IPS-20b (cell line): ENCODE measurements at regions not wholly inside any gene's neighbourhood (a gene's known extent, or its start where the extent isn't known, plus 50 kb on each side); places are given as distances from the start of the nearest gene placed in this dataset.
"Not testable (repeated sequence)": the region's sequence is repeated elsewhere in the genome, so short reads cannot be mapped to it uniquely, and the experiment has no call there.

Experiments
- H3K27ac ChIP-seq: one replicate; pipeline ENCODE4 v1.5.1; 2013; ENCODE audit warnings: low read length
- H3K27me3 ChIP-seq: 2 replicates; pipeline ENCODE4 v1.6.1; 2013; ENCODE audit warnings: mild to moderate bottlenecking, low read length, inconsistent platforms; ENCODE audit not compliant: insufficient read depth
- H3K36me3 ChIP-seq: 2 replicates; pipeline ENCODE4 v1.6.1; 2013; ENCODE audit warnings: low read depth, mild to moderate bottlenecking, inconsistent platforms, low read length, moderate library complexity; ENCODE audit not compliant: insufficient read depth
- H3K4me1 ChIP-seq: 2 replicates; pipeline ENCODE4 v1.6.1; 2013; ENCODE audit warnings: mild to moderate bottlenecking, control low read depth, inconsistent platforms, low read length, moderate library complexity; ENCODE audit not compliant: insufficient read depth
- H3K4me3 ChIP-seq: 2 replicates; pipeline ENCODE4 v1.5.1; 2013; ENCODE audit warnings: mild to moderate bottlenecking, low read length, inconsistent platforms
- H3K9ac ChIP-seq: 2 replicates; pipeline ENCODE4 v1.6.1; 2013; ENCODE audit warnings: low read depth, mild to moderate bottlenecking, inconsistent platforms, low read length, moderate library complexity
- H3K9me3 ChIP-seq: 2 replicates; pipeline ENCODE4 v1.6.1; 2013; ENCODE audit warnings: mild to moderate bottlenecking, low read depth, low read length, inconsistent platforms; ENCODE audit not compliant: insufficient read depth

- H3K9ac ChIP-seq = no peak overlapping the region
- H3K4me1 ChIP-seq = no peaks in the 10 kb centered on the region; the same call in 1 of the 2 replicates
- H3K27me3 ChIP-seq = no peaks in the 10 kb centered on the region
- no peak overlapping the region for H3K27ac ChIP-seq
- no peak overlapping the region for H3K4me3 ChIP-seq
- H3K36me3 ChIP-seq = no peaks in the 10 kb centered on the region
- H3K9me3 ChIP-seq = no peaks in the 10 kb centered on the region
Measured at GRCh38 chrX:40871385-40872082, 136.2 kb upstream of the MED14 start.

- Histone ChIP-seq H3K27me3 (no peaks in the 10 kb centered on the region), H3K4me3 (no peak overlapping the region), H3K27ac (no peak overlapping the region), H3K36me3 (no peaks in the 10 kb centered on the region), H3K4me1 (no peaks in the 10 kb centered on the region; the same call in 1 of the 2 replicates), H3K9ac (no peak overlapping the region), H3K9me3 (no peaks in the 10 kb centered on the region)
Measured at GRCh38 chrX:40872351-40872750, 137.0 kb upstream of the MED14 start.

- no peaks in the 10 kb centered on the region for H3K9me3 ChIP-seq
- no peak overlapping the region for H3K9ac ChIP-seq
- no peak overlapping the region for H3K4me3 ChIP-seq
- no peak overlapping the region for H3K27ac ChIP-seq
- no peaks in the 10 kb centered on the region for H3K36me3 ChIP-seq
- H3K4me1 ChIP-seq = peaks cover 6% of the 10 kb centered on the region; the same call in 1 of the 2 replicates
- H3K27me3 ChIP-seq = no peaks in the 10 kb centered on the region
Measured at GRCh38 chrX:40875476-40875875, 140.1 kb upstream of the MED14 start.

- H3K36me3 ChIP-seq = no peaks in the 10 kb centered on the region
- no peaks in the 10 kb centered on the region for H3K9me3 ChIP-seq
- no peak overlapping the region for H3K4me3 ChIP-seq
- no peaks in the 10 kb centered on the region for H3K27me3 ChIP-seq
- H3K27ac ChIP-seq = peak overlapping the region; percentile 65
- H3K9ac ChIP-seq = peak overlapping the region; percentile 39; the same call in 1 of the 2 replicates
- peaks cover 6% of the 10 kb centered on the region; the same call in 1 of the 2 replicates for H3K4me1 ChIP-seq
Measured at GRCh38 chrX:40877887-40878286, 142.5 kb upstream of the MED14 start.

- Histone ChIP-seq H3K4me3 (no peak overlapping the region), H3K9me3 (no peaks in the 10 kb centered on the region), H3K27me3 (no peaks in the 10 kb centered on the region), H3K4me1 (peaks cover 6% of the 10 kb centered on the region; the same call in 1 of the 2 replicates), H3K36me3 (no peaks in the 10 kb centered on the region), H3K27ac (no peak overlapping the region), H3K9ac (peak overlapping the region; percentile 39; the same call in 1 of the 2 replicates)
Measured at GRCh38 chrX:40878766-40879165, 143.4 kb upstream of the MED14 start.

GRCh38 chrX:40879172-40879571 is 143.8 kb upstream of the MED14 start:
- H3K4me3 ChIP-seq, H3K4me1 ChIP-seq, H3K9ac ChIP-seq, H3K36me3 ChIP-seq, H3K27ac ChIP-seq, H3K9me3 ChIP-seq, H3K27me3 ChIP-seq: not testable (repeated sequence)

- H3K4me3 ChIP-seq = no peak overlapping the region
- no peaks in the 10 kb centered on the region for H3K27me3 ChIP-seq
- H3K4me1 ChIP-seq = peaks cover 6% of the 10 kb centered on the region; the same call in 1 of the 2 replicates
- no peak overlapping the region for H3K27ac ChIP-seq
- no peak overlapping the region for H3K9ac ChIP-seq
- no peaks in the 10 kb centered on the region for H3K9me3 ChIP-seq
- no peaks in the 10 kb centered on the region for H3K36me3 ChIP-seq
Measured at GRCh38 chrX:40880712-40881111, 145.4 kb upstream of the MED14 start.

- no peaks in the 10 kb centered on the region for H3K36me3 ChIP-seq
- H3K4me3 ChIP-seq = no peak overlapping the region
- no peaks in the 10 kb centered on the region for H3K27me3 ChIP-seq
- no peak overlapping the region for H3K27ac ChIP-seq
- H3K4me1 ChIP-seq = peaks cover 3% of the 10 kb centered on the region; the same call in 1 of the 2 replicates
- H3K9ac ChIP-seq = no peak overlapping the region
- no peaks in the 10 kb centered on the region for H3K9me3 ChIP-seq
Measured at GRCh38 chrX:40883021-40883619, 147.8 kb upstream of the MED14 start.

- Histone ChIP-seq H3K4me3 (no peak overlapping the region), H3K9ac (no peak overlapping the region), H3K27ac (no peak overlapping the region), H3K4me1 (no peaks in the 10 kb centered on the region; the same call in none of the 2 replicates), H3K9me3 (no peaks in the 10 kb centered on the region), H3K27me3 (no peaks in the 10 kb centered on the region), H3K36me3 (no peaks in the 10 kb centered on the region)
Measured at GRCh38 chrX:40885989-40886388, 150.6 kb upstream of the MED14 start.

- Histone ChIP-seq H3K9ac (no peak overlapping the region), H3K9me3 (peaks cover 9% of the 10 kb centered on the region; the same call in 1 of the 2 replicates), H3K27ac (no peak overlapping the region), H3K27me3 (no peaks in the 10 kb centered on the region), H3K4me3 (no peak overlapping the region), H3K4me1 (no peaks in the 10 kb centered on the region; the same call in none of the 2 replicates), H3K36me3 (no peaks in the 10 kb centered on the region)
Measured at GRCh38 chrX:40887476-40887875, 152.1 kb upstream of the MED14 start.

- Histone ChIP-seq H3K9ac (no peak overlapping the region), H3K27me3 (no peaks in the 10 kb centered on the region), H3K36me3 (no peaks in the 10 kb centered on the region), H3K4me3 (no peak overlapping the region), H3K27ac (no peak overlapping the region), H3K4me1 (no peaks in the 10 kb centered on the region; the same call in none of the 2 replicates), H3K9me3 (peaks cover 9% of the 10 kb centered on the region; the same call in 1 of the 2 replicates)
Measured at GRCh38 chrX:40891798-40892197, 156.5 kb upstream of the MED14 start.
